ENCODE measurements at regions not wholly inside any gene's neighbourhood (a gene's known extent, or its start where the extent isn't known, plus 50 kb on each side); places are given as distances from the start of the nearest gene placed in this dataset.

GRCh38 chr13:61021838-61022237 is 393.8 kb downstream of the PCDH20 start:
- no peak for DNase-seq

GRCh38 chr13:61013796-61014195 is 401.9 kb downstream of the PCDH20 start:
- DNase-seq, result peak; percentile 18

GRCh38 chr13:61010358-61010757 is 405.3 kb downstream of the PCDH20 start:
- no peak for DNase-seq

- DNase-seq, result no peak
Measured at GRCh38 chr13:61002686-61003085, 413.0 kb downstream of the PCDH20 start.

DNA sequence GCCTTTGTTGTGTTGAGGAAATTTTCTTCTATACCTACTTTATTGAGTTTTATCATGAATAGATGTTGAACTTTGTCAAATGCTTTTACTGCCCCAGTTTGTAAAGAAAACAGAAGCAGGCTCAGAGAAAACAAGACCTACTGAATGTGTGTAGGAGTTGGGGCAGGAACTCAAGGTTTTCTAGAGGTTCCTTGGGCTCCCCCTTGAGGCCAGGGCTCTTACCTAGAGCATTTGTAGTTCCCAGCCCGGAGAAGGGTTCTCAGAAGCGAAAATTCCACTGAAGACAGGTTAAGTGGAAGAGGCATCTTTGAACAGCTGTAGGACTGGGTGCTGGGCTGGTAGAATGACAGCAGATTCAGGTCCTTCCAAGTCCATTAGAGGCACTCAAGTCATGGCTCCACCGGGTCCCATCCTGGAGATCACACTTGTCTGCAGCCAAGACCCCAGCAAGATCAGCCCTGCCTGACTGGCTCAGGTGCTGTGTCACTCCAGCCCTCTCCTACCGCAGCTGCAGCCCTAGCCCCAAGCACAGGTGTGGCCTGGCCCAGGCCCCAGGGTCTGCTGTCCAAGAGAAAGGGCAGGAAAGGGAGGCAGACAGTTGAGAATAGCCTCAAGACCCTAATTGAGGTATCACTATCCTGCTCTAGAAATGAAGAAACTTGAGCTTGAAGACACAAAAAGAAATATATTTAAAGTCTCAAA is 425.5 kb downstream of the PCDH20 start:
- DNase-seq, result no peak

DNA sequence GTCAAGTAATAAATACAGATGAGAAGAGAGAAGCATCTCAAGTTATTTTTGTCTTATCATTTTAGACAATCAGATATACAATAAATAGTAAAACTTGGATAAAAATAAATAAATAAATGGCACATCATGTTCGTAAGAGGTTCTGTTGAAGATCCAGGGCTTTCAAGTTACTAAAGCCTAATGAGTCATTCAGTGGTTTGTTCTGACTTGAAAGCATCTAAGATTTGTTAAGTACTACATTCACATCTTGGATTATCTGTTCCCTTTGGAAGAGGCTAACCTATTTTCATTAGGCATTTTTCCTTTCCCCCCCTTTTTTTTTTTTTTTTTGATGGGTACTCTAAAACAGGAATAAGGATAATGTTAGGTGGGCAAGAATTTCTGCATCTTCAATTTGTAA is 429.3 kb downstream of the PCDH20 start:
- no peak for DNase-seq

- DNase-seq, result no peak
Measured at GRCh38 chr13:60981407-60981806, 434.2 kb downstream of the PCDH20 start.

DNA sequence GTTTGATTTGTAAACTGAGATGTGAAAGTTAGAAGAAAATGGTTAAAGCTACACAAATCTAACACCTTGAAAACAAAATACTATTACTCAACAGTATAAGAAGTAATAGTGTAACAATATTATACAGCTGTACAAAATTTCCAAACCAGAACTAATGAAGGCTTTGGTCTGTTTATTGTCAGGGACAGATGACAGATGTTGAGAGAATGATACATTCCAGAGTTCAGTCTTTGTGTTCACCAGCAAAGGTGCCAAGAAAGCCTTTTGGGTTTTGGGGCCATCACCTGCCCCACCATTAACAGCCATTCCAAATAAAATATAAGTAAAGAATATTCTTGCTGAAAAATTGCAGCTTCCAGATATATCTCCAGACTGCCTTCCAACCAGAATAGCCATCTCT is 439.3 kb downstream of the PCDH20 start:
- DNase-seq, result no peak

DNA sequence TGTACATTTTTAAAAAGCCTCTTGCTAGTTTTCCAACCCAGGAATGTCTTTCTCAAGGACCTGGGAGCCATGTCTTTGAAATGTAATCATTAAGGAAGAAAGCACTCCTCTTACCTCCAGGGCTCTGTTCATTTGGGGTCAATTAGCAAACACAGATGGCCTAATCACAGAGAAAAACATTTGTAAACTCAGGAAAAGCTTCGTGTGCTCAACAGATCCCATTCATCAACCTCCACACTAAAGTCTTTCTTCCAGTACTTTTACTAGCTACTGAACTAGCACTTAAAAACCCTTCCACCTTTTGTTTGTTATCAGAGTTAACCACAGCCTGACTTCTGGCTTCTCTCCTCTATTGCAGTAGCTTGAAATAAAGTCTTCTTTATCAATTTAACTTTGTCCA is 441.4 kb downstream of the PCDH20 start:
- no peak for DNase-seq

DNA sequence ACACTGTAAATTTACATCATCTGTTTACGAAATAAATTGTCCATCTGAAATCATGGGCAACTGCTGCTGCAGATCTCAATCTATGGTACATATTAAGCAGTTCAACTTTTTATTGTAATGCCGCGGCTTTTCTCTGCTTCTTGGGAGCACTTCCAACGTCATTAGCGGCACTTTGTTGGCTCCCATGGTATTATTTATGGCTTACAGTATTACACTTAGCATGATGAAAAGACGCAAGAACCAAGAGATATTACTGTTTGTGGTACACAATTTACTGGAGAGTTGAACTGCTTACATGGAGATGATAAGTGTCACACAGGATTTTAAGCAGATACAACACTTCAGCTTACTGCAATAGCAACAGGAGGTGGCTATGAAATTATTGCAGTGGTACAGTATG is 442.1 kb downstream of the PCDH20 start:
- no peak for DNase-seq

DNA sequence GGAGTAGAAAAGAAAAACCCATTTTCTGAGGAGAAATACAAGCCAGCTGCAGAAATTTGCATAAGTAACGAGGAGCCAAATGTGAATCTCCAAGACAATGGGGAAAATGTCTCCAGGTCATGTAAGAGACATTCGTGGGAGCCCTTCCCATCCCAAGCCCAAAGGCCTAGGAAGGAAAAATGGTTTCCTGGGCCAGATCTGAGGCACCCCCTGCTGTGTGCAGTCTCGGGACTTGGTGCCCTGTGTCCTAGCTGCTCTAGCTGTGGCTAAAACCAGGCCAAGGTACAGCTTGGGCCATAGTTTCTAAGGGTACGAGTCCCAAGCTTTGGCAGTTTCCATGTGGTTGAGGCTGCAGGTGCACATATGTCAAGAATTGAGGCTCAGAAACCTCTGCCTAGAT is 444.9 kb downstream of the PCDH20 start:
- DNase-seq, result no peak

DNA sequence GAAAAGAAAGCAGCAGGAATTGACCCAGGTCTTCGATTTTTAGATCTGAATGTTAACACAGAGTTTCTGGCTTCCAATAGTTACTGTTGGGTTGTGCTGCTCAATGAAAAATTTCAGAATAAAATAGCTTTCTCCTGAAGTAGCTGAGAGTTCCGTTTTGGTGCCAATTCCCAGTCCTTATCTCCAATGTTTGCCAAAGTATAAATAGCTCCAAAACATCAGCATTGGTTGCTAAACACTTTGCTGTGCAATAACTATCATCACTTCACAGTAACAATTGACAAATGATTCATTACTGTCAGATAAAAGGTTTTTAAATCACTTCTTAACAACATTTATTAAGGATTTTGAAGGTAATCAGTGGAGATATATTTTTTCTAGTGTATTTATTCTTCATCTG is 446.0 kb downstream of the PCDH20 start:
- no peak for DNase-seq

- no peak for DNase-seq
Measured at GRCh38 chr13:60959427-60959826, 456.2 kb downstream of the PCDH20 start.

GRCh38 chr13:60957816-60958215 is 457.8 kb downstream of the PCDH20 start:
- no peak for DNase-seq

DNA sequence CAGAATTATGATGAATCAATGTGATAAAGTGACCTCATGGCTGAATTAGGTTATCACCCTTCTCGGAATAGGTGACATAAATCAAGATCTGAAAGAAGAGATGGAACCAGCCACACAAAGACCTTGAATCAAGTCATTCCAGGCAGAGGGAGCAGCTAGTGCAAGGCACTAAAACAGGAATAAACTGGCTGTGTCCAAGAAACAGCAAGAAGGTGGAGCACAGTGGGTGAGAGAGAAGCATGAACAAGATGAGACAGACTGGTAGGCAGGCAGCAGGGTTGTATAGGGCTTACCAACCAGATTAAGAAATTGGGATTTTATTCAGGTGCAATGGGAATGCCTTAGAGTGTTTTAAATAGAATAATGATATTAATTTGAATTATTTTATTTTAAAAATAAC is 470.3 kb downstream of the PCDH20 start:
- no peak for DNase-seq

- DNase-seq, result no peak
Measured at GRCh38 chr13:60944863-60945262, 470.8 kb downstream of the PCDH20 start.

GRCh38 chr13:60944016-60944415 is 471.6 kb downstream of the PCDH20 start:
- no peak for DNase-seq

- no peak for DNase-seq
Measured at GRCh38 chr13:60936281-60936680, 479.4 kb downstream of the PCDH20 start.

GRCh38 chr13:60933638-60934037 is 482.0 kb downstream of the PCDH20 start:
- DNase-seq, result no peak

DNA sequence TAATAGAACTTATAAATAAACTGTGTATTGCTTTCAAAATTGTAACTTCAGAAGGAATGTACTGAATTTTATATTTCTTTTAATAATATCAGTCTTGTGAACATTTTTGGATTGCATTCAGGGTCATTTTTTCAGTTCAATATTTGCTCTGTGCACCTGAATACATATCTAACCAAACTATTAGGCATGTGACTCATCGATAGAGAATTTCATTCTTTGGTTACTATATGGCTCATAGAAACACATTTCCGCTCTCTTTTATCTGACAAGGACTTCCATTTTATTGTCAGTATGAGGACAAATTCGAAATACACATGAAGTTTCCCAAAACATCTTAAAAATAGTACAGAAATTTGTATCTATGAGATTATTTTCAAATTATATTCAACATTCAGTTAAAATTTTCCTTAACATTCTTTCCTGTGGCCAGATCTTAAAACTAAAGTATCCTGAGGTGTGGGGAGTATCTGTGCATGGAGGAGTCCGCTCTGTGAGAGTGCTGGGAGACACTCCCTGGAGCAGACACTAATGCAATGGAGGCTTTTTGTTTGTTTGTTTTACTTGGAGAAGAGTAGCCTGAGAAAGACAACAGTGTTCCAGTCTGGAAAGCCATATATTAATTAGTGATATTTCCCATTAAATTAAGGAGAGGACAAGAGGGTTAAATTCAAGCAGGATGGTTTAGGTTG is 483.6 kb downstream of the PCDH20 start:
- no peak for DNase-seq

DNA sequence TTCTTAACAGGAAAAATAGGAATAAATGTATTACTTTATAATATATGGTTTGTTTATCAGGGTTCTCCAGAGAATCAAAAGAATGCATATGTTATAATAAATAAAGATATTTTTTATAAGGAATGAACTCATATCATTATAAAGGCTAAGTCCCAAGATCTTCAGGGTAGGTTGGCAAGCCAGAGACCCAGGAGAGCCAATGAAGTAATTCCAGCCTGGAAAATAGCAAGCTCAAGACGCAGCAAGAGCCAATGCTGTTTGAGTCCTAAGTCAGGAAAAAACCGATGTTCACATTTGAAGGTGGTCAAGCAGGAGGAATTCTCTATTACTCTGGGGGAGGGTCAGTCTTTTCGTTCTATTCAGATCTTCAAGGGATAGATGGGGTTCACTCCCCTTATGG is 490.0 kb downstream of the PCDH20 start:
- DNase-seq, result no peak

- DNase-seq, result no peak
Measured at GRCh38 chr13:60924856-60925255, 490.8 kb downstream of the PCDH20 start.

DNA sequence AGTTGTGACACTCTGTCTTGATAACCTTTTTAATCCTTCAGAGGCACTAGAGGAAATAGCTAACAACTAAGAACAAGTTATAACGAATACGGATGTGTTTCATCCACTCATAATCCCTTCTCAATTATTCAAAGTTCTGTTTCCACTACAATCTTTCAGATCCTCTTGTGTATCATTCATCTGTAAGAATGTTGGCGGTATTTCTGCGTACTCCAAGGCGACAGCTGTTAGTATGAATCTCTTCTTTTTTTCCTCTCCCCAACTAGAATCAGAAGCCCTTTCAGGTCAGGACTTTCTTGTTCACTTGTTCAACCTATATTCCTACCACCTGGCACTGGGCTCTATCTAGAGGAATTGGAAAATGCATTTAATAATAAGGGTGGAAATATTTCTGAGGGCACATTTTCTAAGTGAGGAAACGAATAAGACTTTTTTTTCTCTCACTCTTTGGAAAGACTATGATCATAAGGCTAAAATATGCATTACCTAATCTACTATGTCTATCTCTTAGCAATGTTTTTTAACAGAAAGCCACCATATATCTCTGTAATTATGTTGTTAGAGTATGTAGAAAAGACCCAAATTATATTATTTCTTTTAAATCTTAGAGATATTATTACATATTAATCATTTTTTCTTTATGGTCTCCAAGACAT is 492.9 kb downstream of the PCDH20 start:
- no peak for DNase-seq

GRCh38 chr13:60893801-60894200 is 496.8 kb downstream of the TDRD3 start:
- no peak for DNase-seq
